ENCODE measurements at regions not wholly inside any gene's neighbourhood (a gene's known extent, or its start where the extent isn't known, plus 50 kb on each side); places are given as distances from the start of the nearest gene placed in this dataset.

GRCh38 chr5:4100739-4101138 lies 505.1 kb downstream of the IRX1 start:
- no peak for DNase-seq (ENCODE audit: low read depth)
- H3K4me3 ChIP-seq (ENCODE audit: control insufficient read depth, low read depth, low read length), result no peak overlapping the region
- no peak for TF ChIP-seq CTCF (IDR thresholded peaks at IDR 0.05; ENCODE audit: control insufficient read depth, insufficient read depth, low read depth, low read length, missing control alignments)

DNA sequence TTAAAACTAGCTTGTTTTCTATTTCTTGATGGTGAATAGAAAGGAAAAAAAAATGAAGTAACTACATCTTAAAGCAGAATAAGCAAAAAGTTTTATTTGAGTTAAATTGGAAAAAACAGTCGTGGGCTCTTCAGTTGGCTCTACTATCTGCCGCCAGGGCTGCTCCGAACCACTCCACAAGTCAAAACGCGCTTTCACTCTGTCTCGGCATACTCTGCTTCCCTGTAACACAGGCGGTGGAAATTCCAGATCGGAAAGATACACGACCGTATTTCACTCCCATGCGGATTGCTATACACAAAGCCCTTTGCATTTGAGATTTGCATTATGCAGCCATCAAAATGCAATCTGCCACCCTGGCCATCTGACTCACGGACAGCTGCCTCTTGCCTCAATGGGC lies 505.6 kb downstream of the IRX1 start:
- H3K4me3 ChIP-seq (ENCODE audit: control insufficient read depth, low read depth, low read length), result no peak overlapping the region
- no peak for TF ChIP-seq CTCF (IDR thresholded peaks at IDR 0.05; ENCODE audit: control insufficient read depth, insufficient read depth, low read depth, low read length, missing control alignments)
- no peak for DNase-seq (ENCODE audit: low read depth)

DNA sequence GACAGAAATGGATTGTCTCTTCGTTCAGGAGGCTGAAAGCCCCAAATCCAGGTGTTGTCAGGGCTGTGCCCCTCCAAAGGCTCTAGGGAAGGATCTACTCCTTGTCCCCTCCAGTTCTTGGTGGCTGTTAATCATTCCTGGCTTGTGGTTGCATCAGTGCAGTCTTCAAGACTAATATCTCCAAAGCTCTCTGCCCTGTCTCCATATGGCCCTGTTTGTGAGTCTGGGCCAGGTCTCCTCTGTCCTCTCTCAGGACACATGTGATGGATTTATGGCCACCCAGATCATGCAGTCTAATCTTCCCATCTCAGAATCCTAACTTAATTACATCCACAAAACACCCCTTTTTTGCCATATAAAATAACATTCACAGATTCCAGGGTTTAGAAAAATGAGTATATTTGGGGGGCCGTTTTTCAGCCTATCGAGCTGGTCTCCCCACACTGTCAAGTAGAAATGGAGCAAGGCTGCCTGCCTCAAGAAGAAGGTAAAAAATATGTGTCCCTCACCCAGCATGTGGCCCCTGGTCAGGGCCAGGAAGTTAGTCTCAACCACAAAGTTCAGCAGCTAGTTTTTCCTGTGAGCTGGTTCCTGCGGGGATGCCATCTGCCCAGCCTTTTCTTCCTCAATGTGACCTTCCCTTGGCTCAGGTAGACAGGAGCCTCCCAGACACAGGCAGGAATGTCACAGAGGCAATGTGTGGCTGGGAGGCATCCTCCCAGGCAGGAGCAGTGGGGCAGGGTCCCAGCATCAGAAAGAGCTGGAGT lies 509.4 kb downstream of the IRX1 start:
- TF ChIP-seq CTCF (IDR thresholded peaks at IDR 0.05; ENCODE audit: control insufficient read depth, insufficient read depth, low read depth, low read length, missing control alignments), result no peak
- H3K4me3 ChIP-seq (ENCODE audit: control insufficient read depth, low read depth, low read length), result no peak overlapping the region
- no peak for DNase-seq (ENCODE audit: low read depth)

GRCh38 chr5:4108690-4109089 lies 513.1 kb downstream of the IRX1 start:
- no peak overlapping the region for H3K4me3 ChIP-seq (ENCODE audit: control insufficient read depth, low read depth, low read length)
- DNase-seq (ENCODE audit: low read depth), result no peak
- no peak for TF ChIP-seq CTCF (IDR thresholded peaks at IDR 0.05; ENCODE audit: control insufficient read depth, insufficient read depth, low read depth, low read length, missing control alignments)

GRCh38 chr5:4113426-4113825 lies 517.8 kb downstream of the IRX1 start:
- no peak for DNase-seq (ENCODE audit: low read depth)
- no peak for TF ChIP-seq CTCF (IDR thresholded peaks at IDR 0.05; ENCODE audit: control insufficient read depth, insufficient read depth, low read depth, low read length, missing control alignments)
- H3K4me3 ChIP-seq (ENCODE audit: control insufficient read depth, low read depth, low read length), result no peak overlapping the region

DNA sequence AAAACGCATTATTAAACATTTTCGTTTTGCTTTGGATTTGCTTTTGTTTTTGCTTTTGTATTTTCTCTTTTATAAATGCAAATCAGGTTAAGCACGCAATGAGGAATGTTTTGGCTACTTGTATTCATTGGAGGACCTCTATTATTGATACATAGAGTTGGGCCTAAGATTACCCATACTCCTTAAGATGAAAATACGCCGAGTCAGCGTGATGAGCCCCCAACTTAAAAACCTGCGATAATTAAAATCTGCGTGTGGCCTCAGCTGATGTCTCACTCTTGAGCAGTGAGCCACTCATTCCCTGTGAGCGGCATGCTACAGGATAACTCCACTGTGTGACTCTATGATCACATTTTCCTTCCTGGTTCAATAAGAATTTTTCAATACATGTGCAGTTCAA lies 518.3 kb downstream of the IRX1 start:
- no peak for TF ChIP-seq CTCF (IDR thresholded peaks at IDR 0.05; ENCODE audit: control insufficient read depth, insufficient read depth, low read depth, low read length, missing control alignments)
- no peak for DNase-seq (ENCODE audit: low read depth)
- no peak overlapping the region for H3K4me3 ChIP-seq (ENCODE audit: control insufficient read depth, low read depth, low read length)

Data from AG09309 (cell line).